ACC112 (cell line): ENCODE measurements at regions not wholly inside any gene's neighbourhood (a gene's known extent, or its start where the extent isn't known, plus 50 kb on each side); places are given as distances from the start of the nearest gene placed in this dataset.
"Not testable (repeated sequence)": the region's sequence is repeated elsewhere in the genome, so short reads cannot be mapped to it uniquely, and the experiment has no call there.

Experiments used
- H2AFZ ChIP-seq: fragments of 200-600 bp; sonication (generic); one replicate; pipeline ENCODE4 v1.6.0; 2017; ENCODE audit warnings: antibody characterized with exemption, low read length; ENCODE audit not compliant: unreplicated experiment
- H3K27ac ChIP-seq: fragments of 200-600 bp; sonication (generic); 2 replicates; pipeline ENCODE4 v1.5.1; 2014; ENCODE audit warnings: low read depth, mild to moderate bottlenecking, antibody characterized with exemption, low read length, moderate library complexity
- H3K27me3 ChIP-seq: fragments of 200-600 bp; sonication (generic); 2 replicates; pipeline ENCODE4 v1.6.1; 2014; ENCODE audit warnings: mild to moderate bottlenecking, antibody characterized with exemption, low read length, moderate library complexity, mixed read lengths; ENCODE audit not compliant: insufficient read depth
- H3K36me3 ChIP-seq: fragments of 200-600 bp; sonication (generic); 2 replicates; pipeline ENCODE4 v1.6.1; 2016; ENCODE audit warnings: mild to moderate bottlenecking, antibody characterized with exemption, low read length, moderate library complexity, mixed read lengths; ENCODE audit not compliant: insufficient read depth
- H3K4me1 ChIP-seq: fragments of 200-600 bp; sonication (generic); one replicate; pipeline ENCODE4 v1.6.1; 2016; ENCODE audit warnings: low read length, mixed read lengths; ENCODE audit not compliant: insufficient read depth, unreplicated experiment, control insufficient read depth
- H3K4me3 ChIP-seq: fragments of 200-600 bp; sonication (generic); 2 replicates; pipeline ENCODE4 v1.5.1; 2014; ENCODE audit warnings: mild to moderate bottlenecking, low read depth, low read length
- H3K79me2 ChIP-seq: fragments of 200-600 bp; sonication (generic); one replicate; pipeline ENCODE4 v1.6.0; 2016; ENCODE audit warnings: low read length; ENCODE audit not compliant: control insufficient read depth, unreplicated experiment, insufficient read depth

DNA sequence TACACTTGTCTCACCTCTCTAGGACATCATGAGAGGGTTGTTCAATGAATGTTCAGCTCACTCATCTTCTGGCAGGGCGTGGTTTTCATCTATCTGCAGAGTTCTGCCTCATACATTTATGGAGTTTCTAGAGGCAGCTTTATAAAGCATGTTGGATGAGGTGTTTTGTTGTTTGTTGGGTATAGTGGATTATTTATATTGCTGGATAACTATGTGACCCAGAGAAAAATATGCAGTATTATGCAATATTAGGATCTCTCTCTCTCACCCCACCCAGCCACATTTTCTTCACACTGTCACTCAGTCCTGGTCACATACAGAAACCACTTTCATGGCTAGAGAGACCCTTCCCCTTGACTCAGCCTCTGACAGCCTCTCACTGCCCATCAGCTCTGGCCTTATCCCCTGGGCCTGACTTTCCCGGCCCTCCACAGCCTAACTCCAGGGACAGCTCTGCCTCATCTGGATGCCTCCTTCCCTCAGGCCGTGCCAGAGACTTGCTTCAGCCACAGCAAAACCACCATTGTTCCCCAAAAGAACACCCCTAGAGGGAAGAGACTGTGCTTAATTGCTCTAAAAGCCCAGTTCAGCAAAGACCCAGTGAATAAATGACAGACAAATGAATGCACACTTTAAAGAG lies 260.3 kb downstream of the MYCN start:
- H3K27ac ChIP-seq: no peak overlapping the region
- no peak overlapping the region for H2AFZ ChIP-seq
- no peaks in the 10 kb centered on the region for H3K27me3 ChIP-seq
- H3K4me3 ChIP-seq: no peak overlapping the region
- no peaks in the 10 kb centered on the region for H3K79me2 ChIP-seq
- no peaks in the 10 kb centered on the region for H3K4me1 ChIP-seq
- H3K36me3 ChIP-seq: no peaks in the 10 kb centered on the region

DNA sequence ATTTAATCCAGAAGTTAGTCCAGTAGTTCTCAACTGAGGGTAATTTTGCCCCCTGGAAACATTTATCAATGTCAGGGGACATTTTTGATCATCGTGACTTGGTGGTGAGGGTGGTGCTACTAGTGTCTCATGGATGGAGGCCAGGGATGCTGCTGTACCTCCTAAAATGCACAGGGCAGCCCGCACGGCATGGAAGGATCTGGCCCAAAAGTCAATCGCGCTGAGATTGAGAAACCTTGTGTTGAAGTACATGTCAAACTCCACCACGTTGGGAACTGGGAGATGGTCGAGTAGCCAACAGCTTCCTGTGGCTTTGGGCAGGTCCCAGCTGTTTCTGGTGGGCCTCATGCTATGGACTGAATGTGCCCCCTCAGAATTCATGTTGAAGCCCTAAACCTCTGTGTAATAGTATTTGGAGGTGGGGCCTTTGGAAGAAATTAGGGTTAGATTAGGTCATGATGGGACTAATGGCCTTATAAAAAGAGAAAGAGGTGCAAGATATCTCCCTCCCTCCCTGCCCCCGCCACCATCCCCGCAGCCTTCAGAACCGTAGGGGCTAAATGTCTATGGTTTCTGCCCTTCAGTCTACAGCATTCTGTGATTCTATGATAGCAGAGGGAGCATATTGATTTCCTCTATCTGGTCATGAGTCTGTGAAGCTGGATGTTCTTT lies 259.7 kb downstream of the MYCN start:
- Histone ChIP-seq H3K27me3 (no peaks in the 10 kb centered on the region), H3K27ac (no peak overlapping the region), H3K79me2 (no peaks in the 10 kb centered on the region), H3K36me3 (no peaks in the 10 kb centered on the region), H3K4me1 (no peaks in the 10 kb centered on the region), H2AFZ (no peak overlapping the region), H3K4me3 (no peak overlapping the region)

GRCh38 chr2:16199241-16199640 lies 258.9 kb downstream of the MYCN start:
- not testable (repeated sequence) for H3K27me3 ChIP-seq, H3K36me3 ChIP-seq, H3K27ac ChIP-seq, H3K79me2 ChIP-seq, H3K4me1 ChIP-seq, H3K4me3 ChIP-seq, H2AFZ ChIP-seq

DNA sequence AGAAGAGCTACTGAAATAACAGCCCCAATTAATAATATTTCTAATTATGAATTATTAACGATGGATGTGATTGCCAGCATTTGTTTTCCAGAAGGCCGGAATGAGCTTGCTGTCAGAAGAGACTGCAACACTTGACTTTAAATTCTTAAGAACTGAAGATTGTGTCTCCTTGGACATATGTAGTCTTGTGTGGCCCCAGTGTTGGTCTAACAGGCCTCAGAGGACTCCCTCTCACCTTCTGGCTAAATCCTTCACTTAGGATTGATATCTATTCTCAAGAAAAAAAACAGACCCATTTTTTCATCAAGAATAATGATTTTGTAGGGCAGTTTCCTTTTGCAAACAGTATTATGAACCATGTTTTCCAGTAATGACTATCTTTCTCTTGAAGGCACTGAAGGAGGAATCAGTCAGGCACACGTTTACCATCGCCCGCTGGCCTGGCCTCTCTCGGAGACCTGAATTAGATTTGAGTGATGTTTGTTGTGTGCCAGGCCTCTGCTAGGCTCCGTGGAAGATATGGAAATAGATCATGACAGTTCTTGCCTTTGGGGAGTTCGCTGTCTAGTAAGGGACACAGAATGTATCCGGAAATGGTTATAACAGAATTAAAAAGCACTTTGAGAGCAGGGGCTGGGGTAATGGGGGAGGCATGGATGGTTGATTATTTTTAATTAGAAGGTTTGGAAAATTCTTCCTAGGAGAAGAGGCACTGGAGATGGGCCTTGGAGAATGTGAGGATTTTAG lies 258.0 kb downstream of the MYCN start:
- H3K79me2 ChIP-seq: no peaks in the 10 kb centered on the region
- H3K4me1 ChIP-seq: no peaks in the 10 kb centered on the region
- H3K27me3 ChIP-seq: no peaks in the 10 kb centered on the region
- H2AFZ ChIP-seq: no peak overlapping the region
- no peak overlapping the region for H3K4me3 ChIP-seq
- no peak overlapping the region for H3K27ac ChIP-seq
- no peaks in the 10 kb centered on the region for H3K36me3 ChIP-seq

DNA sequence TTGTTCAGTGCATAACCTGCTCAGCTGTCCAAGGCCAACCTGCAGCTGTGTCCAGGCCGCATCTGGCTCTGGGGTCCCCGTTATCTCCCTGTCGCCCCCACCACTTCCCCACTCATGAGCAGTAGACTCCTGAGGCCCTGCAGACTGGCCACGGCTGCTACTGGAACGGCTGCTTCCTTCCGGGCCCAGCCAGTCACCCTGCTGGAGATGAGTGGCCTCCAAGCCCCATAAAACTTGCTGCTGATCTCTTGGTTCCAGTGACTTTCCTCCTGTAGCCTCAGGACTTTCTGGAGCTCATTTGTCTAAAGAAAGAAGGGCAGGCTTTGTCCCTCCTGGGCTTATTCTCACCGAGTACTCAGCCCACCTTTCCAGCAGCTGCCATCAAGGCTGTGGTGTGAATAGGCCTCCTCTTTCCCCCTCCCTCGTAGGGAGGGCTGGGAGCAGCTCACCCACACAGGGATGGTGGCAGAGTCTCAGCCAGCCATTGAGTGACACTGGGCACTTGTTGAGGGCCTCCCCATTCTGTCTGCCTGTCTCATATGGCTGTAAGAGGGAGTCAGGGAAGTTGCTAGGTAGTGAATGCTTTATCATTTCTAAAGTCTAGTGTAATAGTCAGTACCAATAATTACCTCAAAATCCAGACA lies 257.3 kb downstream of the MYCN start:
- Histone ChIP-seq H2AFZ (no peak overlapping the region), H3K79me2 (no peaks in the 10 kb centered on the region), H3K4me1 (no peaks in the 10 kb centered on the region), H3K27me3 (no peaks in the 10 kb centered on the region), H3K36me3 (no peaks in the 10 kb centered on the region), H3K4me3 (no peak overlapping the region), H3K27ac (no peak overlapping the region)

DNA sequence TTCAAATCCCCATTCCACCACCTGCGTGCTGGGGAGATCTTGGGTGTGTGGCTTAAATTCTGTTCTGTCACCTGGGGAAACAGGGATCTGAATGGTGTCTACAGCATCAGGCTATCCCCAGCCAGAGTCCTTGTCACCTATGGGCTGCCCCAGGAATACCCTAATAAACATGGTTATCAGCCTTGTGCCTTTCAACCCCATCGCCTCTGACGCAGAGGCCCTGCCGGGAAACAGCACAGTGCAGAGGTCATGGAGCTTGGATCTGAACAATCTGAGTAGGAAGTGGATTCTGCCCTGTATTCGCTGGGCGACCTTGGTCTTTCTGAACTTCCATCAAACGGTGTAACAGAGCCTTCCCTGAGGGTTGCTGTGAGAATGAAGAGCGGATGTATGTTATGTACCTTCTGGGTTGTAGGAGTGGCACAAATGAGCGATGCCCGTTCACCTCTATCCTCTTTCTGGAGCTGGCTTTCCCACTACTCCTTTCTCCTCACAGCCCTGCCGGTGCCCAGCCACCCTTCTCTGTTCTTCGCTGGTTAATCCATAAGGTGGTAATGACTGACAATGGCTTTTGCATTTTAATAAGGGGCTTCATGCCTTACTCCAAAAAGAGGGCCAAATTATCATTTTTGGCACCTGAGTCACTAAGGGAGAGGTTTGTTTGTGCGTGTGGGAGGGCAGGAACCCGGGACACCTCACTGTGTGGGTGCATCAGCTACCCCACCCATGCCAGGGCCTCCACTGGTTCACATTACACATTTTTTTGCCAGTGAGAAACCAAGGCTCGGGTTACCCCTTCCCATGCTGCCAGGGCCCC lies 256.5 kb downstream of the MYCN start:
- H3K27ac ChIP-seq: no peak overlapping the region
- H2AFZ ChIP-seq: no peak overlapping the region
- H3K79me2 ChIP-seq: no peaks in the 10 kb centered on the region
- H3K36me3 ChIP-seq: no peaks in the 10 kb centered on the region
- no peaks in the 10 kb centered on the region for H3K4me1 ChIP-seq
- H3K4me3 ChIP-seq: no peak overlapping the region
- no peaks in the 10 kb centered on the region for H3K27me3 ChIP-seq

DNA sequence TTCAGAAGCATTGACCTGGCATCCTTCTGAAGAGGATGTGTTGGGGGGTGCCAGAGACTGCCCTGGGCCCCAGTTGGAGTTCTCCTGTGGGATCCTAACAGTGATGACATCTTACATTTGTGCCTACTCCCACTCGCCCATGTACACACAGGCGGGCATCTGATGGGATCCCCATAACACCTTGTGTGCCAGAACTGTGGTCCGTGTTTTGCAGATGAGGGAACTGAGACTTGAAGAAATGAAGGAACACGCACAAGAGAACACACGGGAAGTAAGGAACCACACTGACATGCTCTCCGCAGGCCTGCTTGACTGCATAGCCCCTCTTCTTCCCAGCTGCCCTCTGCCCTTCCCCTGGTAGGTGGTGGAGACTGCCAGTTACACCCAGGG lies 255.3 kb downstream of the MYCN start:
- Histone ChIP-seq H2AFZ (no peak overlapping the region), H3K4me3 (no peak overlapping the region), H3K79me2 (no peaks in the 10 kb centered on the region)

GRCh38 chr2:16194931-16195680 lies 254.8 kb downstream of the MYCN start:
- no peaks in the 10 kb centered on the region for H3K27me3 ChIP-seq
- H3K79me2 ChIP-seq: no peaks in the 10 kb centered on the region
- H3K36me3 ChIP-seq: no peaks in the 10 kb centered on the region
- no peak overlapping the region for H3K27ac ChIP-seq
- H3K4me3 ChIP-seq: no peak overlapping the region
- no peaks in the 10 kb centered on the region for H3K4me1 ChIP-seq
- H2AFZ ChIP-seq: no peak overlapping the region

More for the DNA sequence above, 255.3 kb downstream of the MYCN start:
- no peaks in the 10 kb centered on the region for H3K27me3 ChIP-seq
- H3K36me3 ChIP-seq: no peaks in the 10 kb centered on the region
- no peaks in the 10 kb centered on the region for H3K4me1 ChIP-seq
- no peak overlapping the region for H3K27ac ChIP-seq

GRCh38 chr2:16194530-16194929 lies 254.2 kb downstream of the MYCN start:
- no peaks in the 10 kb centered on the region for H3K79me2 ChIP-seq
- H3K4me3 ChIP-seq: no peak overlapping the region
- no peaks in the 10 kb centered on the region for H3K36me3 ChIP-seq
- no peaks in the 10 kb centered on the region for H3K27me3 ChIP-seq
- no peak overlapping the region for H2AFZ ChIP-seq
- no peaks in the 10 kb centered on the region for H3K4me1 ChIP-seq
- H3K27ac ChIP-seq: no peak overlapping the region

DNA sequence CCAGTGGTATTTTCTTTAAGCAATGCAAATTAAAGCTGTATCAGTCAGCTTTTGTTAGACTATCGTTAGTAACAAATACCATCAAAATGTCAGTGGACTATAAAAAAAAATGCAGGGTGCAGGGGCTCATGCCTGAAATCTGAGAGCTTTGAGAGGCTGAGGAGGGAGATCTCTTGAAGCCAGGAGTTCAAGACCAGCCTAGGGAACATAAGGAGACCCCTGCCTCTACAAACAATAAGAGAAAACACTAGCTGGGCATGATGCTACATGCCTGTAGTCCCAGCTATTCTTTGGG lies 253.7 kb downstream of the MYCN start:
- no peak overlapping the region for H3K4me3 ChIP-seq
- H2AFZ ChIP-seq: no peak overlapping the region
- H3K27ac ChIP-seq: no peak overlapping the region
- no peaks in the 10 kb centered on the region for H3K27me3 ChIP-seq
- H3K79me2 ChIP-seq: no peaks in the 10 kb centered on the region
- H3K36me3 ChIP-seq: no peaks in the 10 kb centered on the region
- no peaks in the 10 kb centered on the region for H3K4me1 ChIP-seq
